ENCODE measurements at regions not wholly inside any gene's neighbourhood (a gene's known extent, or its start where the extent isn't known, plus 50 kb on each side); places are given as distances from the start of the nearest gene placed in this dataset.

- H3K27ac Mint-ChIP-seq: no peak overlapping the region
- H3K36me3 ChIP-seq (ENCODE audit: insufficient read depth, low read length): no peaks in the 10 kb centered on the region
- no peak for DNase-seq
- no peaks in the 10 kb centered on the region for H3K4me1 Mint-ChIP-seq
- H3K36me3 Mint-ChIP-seq: no peaks in the 10 kb centered on the region
- ChIA-PET POLR2A (ENCODE audit: partially characterized antibody) (no interaction called here), CTCF (ENCODE audit: partially characterized antibody) (no interaction called here)
- H3K27me3 Mint-ChIP-seq: no peaks in the 10 kb centered on the region
- no peaks in the 10 kb centered on the region for H3K4me1 ChIP-seq (ENCODE audit: insufficient read depth, low read length)
- H3K9me3 Mint-ChIP-seq: peaks cover 0 to 8% (median 5%) of the 10 kb centered on the region in 8 donors
- no peaks in the 10 kb centered on the region for H3K9me3 ChIP-seq (ENCODE audit: control insufficient read depth in 1 of 2, low read length in 2 of 2)
- H3K4me3 ChIP-seq (ENCODE audit: low read length in 2 of 2): no peak overlapping the region
- no peaks in the 10 kb centered on the region for H3K27me3 ChIP-seq (ENCODE audit: insufficient read depth, low read length)
- no peak overlapping the region for H3K4me3 Mint-ChIP-seq
- intact Hi-C loops (cut with micrococcal nuclease): no loop called here
- no peak overlapping the region for H3K27ac ChIP-seq (ENCODE audit: low read depth, low read length)
Observed at GRCh38 chr5:104611135-104611767, 1048.7 kb upstream of the NUDT12 start.

- Histone ChIP-seq H3K36me3 (ENCODE audit: insufficient read depth, low read length) (no peaks in the 10 kb centered on the region), H3K27ac (ENCODE audit: low read depth, low read length) (no peak overlapping the region), H3K4me3 (ENCODE audit: low read length in 2 of 2) (no peak overlapping the region), H3K9me3 (ENCODE audit: control insufficient read depth in 1 of 2, low read length in 2 of 2) (no peaks in the 10 kb centered on the region), H3K4me1 (ENCODE audit: insufficient read depth, low read length) (no peaks in the 10 kb centered on the region), H3K27me3 (ENCODE audit: insufficient read depth, low read length) (no peaks in the 10 kb centered on the region)
- CTCF ChIA-PET (ENCODE audit: partially characterized antibody): no interaction called here
- POLR2A ChIA-PET (ENCODE audit: partially characterized antibody): no interaction called here
- Mint-ChIP-seq H3K27me3 (no peaks in the 10 kb centered on the region), H3K9me3 (peaks cover 0 to 7% (median 4%) of the 10 kb centered on the region in 8 donors), H3K36me3 (no peaks in the 10 kb centered on the region), H3K27ac (no peak overlapping the region), H3K4me3 (no peak overlapping the region), H3K4me1 (no peaks in the 10 kb centered on the region)
- intact Hi-C loops (cut with micrococcal nuclease): no loop called here
- no peak for DNase-seq
Observed at GRCh38 chr5:104606258-104606829, 1043.8 kb upstream of the NUDT12 start.

GRCh38 chr5:104599726-104600125, 1037.1 kb upstream of the NUDT12 start:
- H3K9me3 ChIP-seq (ENCODE audit: control insufficient read depth in 1 of 2, low read length in 2 of 2): no peaks in the 10 kb centered on the region
- ChIA-PET CTCF (ENCODE audit: partially characterized antibody) (no interaction called here), POLR2A (ENCODE audit: partially characterized antibody) (no interaction called here)
- Mint-ChIP-seq H3K9me3 (peaks cover 3 to 14% (median 5%) of the 10 kb centered on the region in 8 donors), H3K27me3 (no peaks in the 10 kb centered on the region), H3K4me3 (no peak overlapping the region), H3K27ac (no peak overlapping the region), H3K36me3 (no peaks in the 10 kb centered on the region), H3K4me1 (no peaks in the 10 kb centered on the region)
- H3K27me3 ChIP-seq (ENCODE audit: insufficient read depth, low read length): no peaks in the 10 kb centered on the region
- no peaks in the 10 kb centered on the region for H3K36me3 ChIP-seq (ENCODE audit: insufficient read depth, low read length)
- intact Hi-C loops (cut with micrococcal nuclease): no loop called here
- no peak overlapping the region for H3K27ac ChIP-seq (ENCODE audit: low read depth, low read length)
- DNase-seq: no peak
- no peaks in the 10 kb centered on the region for H3K4me1 ChIP-seq (ENCODE audit: insufficient read depth, low read length)
- no peak overlapping the region for H3K4me3 ChIP-seq (ENCODE audit: low read length in 2 of 2)

GRCh38 chr5:104598285-104598684, 1035.7 kb upstream of the NUDT12 start:
- no peak overlapping the region for H3K27ac ChIP-seq (ENCODE audit: low read depth, low read length)
- ChIA-PET CTCF (ENCODE audit: partially characterized antibody) (no interaction called here), POLR2A (ENCODE audit: partially characterized antibody) (no interaction called here)
- intact Hi-C loops (cut with micrococcal nuclease): no loop called here
- no peaks in the 10 kb centered on the region for H3K27me3 ChIP-seq (ENCODE audit: insufficient read depth, low read length)
- Mint-ChIP-seq H3K9me3 (peaks cover 3 to 14% (median 5%) of the 10 kb centered on the region in 8 donors), H3K27me3 (no peaks in the 10 kb centered on the region), H3K27ac (no peak overlapping the region), H3K4me3 (no peak overlapping the region), H3K4me1 (no peaks in the 10 kb centered on the region), H3K36me3 (no peaks in the 10 kb centered on the region)
- no peaks in the 10 kb centered on the region for H3K36me3 ChIP-seq (ENCODE audit: insufficient read depth, low read length)
- H3K4me3 ChIP-seq (ENCODE audit: low read length in 2 of 2): no peak overlapping the region
- H3K9me3 ChIP-seq (ENCODE audit: control insufficient read depth in 1 of 2, low read length in 2 of 2): no peaks in the 10 kb centered on the region
- H3K4me1 ChIP-seq (ENCODE audit: insufficient read depth, low read length): no peaks in the 10 kb centered on the region
- no peak for DNase-seq

- ChIA-PET CTCF (ENCODE audit: partially characterized antibody) (no interaction called here), POLR2A (ENCODE audit: partially characterized antibody) (no interaction called here)
- Mint-ChIP-seq H3K36me3 (no peaks in the 10 kb centered on the region), H3K27me3 (no peaks in the 10 kb centered on the region), H3K9me3 (peaks cover 2 to 21% (median 8%) of the 10 kb centered on the region in 8 donors), H3K27ac (no peak overlapping the region), H3K4me1 (no peaks in the 10 kb centered on the region), H3K4me3 (no peak overlapping the region)
- intact Hi-C loops (cut with micrococcal nuclease): no loop called here
- Histone ChIP-seq H3K9me3 (ENCODE audit: control insufficient read depth in 1 of 2, low read length in 2 of 2) (no peaks in the 10 kb centered on the region), H3K27me3 (ENCODE audit: insufficient read depth, low read length) (no peaks in the 10 kb centered on the region), H3K4me3 (ENCODE audit: low read length in 2 of 2) (no peak overlapping the region), H3K36me3 (ENCODE audit: insufficient read depth, low read length) (no peaks in the 10 kb centered on the region), H3K27ac (ENCODE audit: low read depth, low read length) (no peak overlapping the region), H3K4me1 (ENCODE audit: insufficient read depth, low read length) (no peaks in the 10 kb centered on the region)
- DNase-seq: no peak
Observed at GRCh38 chr5:104594850-104595249, 1032.3 kb upstream of the NUDT12 start.

GRCh38 chr5:104576677-104577076, 1014.1 kb upstream of the NUDT12 start:
- Histone ChIP-seq H3K27ac (ENCODE audit: low read depth, low read length) (no peak overlapping the region), H3K4me3 (ENCODE audit: low read length in 2 of 2) (no peak overlapping the region), H3K4me1 (ENCODE audit: insufficient read depth, low read length) (no peaks in the 10 kb centered on the region), H3K36me3 (ENCODE audit: insufficient read depth, low read length) (no peaks in the 10 kb centered on the region), H3K9me3 (ENCODE audit: control insufficient read depth in 1 of 2, low read length in 2 of 2) (no peaks in the 10 kb centered on the region), H3K27me3 (ENCODE audit: insufficient read depth, low read length) (no peaks in the 10 kb centered on the region)
- no peaks in the 10 kb centered on the region for H3K27me3 Mint-ChIP-seq
- no peak overlapping the region for H3K4me3 Mint-ChIP-seq
- H3K9me3 Mint-ChIP-seq: peaks cover 0 to 16% (median 4%) of the 10 kb centered on the region in 8 donors
- peak in 1 of 5 donors; percentile 31 for DNase-seq
- H3K4me1 Mint-ChIP-seq: no peaks in the 10 kb centered on the region
- ChIA-PET CTCF (ENCODE audit: partially characterized antibody) (no interaction called here), POLR2A (ENCODE audit: partially characterized antibody) (no interaction called here)
- no peaks in the 10 kb centered on the region for H3K36me3 Mint-ChIP-seq
- intact Hi-C loops (cut with micrococcal nuclease): no loop called here
- H3K27ac Mint-ChIP-seq: no peak overlapping the region

- Histone ChIP-seq H3K27ac (ENCODE audit: low read depth, low read length) (no peak overlapping the region), H3K4me3 (ENCODE audit: low read length in 2 of 2) (no peak overlapping the region), H3K4me1 (ENCODE audit: insufficient read depth, low read length) (no peaks in the 10 kb centered on the region), H3K27me3 (ENCODE audit: insufficient read depth, low read length) (no peaks in the 10 kb centered on the region), H3K36me3 (ENCODE audit: insufficient read depth, low read length) (no peaks in the 10 kb centered on the region), H3K9me3 (ENCODE audit: control insufficient read depth in 1 of 2, low read length in 2 of 2) (no peaks in the 10 kb centered on the region)
- Mint-ChIP-seq H3K9me3 (peaks cover 0 to 15% (median 7%) of the 10 kb centered on the region in 8 donors), H3K36me3 (no peaks in the 10 kb centered on the region), H3K4me1 (no peaks in the 10 kb centered on the region), H3K27me3 (no peaks in the 10 kb centered on the region), H3K27ac (no peak overlapping the region), H3K4me3 (no peak overlapping the region)
- ChIA-PET POLR2A (ENCODE audit: partially characterized antibody) (no interaction called here), CTCF (ENCODE audit: partially characterized antibody) (no interaction called here)
- no peak for DNase-seq
- intact Hi-C loops (cut with micrococcal nuclease): no loop called here
Observed at GRCh38 chr5:104573949-104574709, 1011.5 kb upstream of the NUDT12 start.
